C4-2B (cell line): ENCODE measurements at regions not wholly inside any gene's neighbourhood (a gene's known extent, or its start where the extent isn't known, plus 50 kb on each side); places are given as distances from the start of the nearest gene placed in this dataset.

Experiments
- CTCF ChIP-seq: fragments of 450-650 bp; conservative IDR thresholded peaks from 2 replicates; pipeline ENCODE4 v1.5.1; 2017; ENCODE audit warnings: mild to moderate bottlenecking
- ZFX ChIP-seq: fragments of 450-650 bp; IDR thresholded peaks from 2 replicates; pipeline ENCODE4 v1.6.1; 2017

GRCh38 chr10:98328163-98328562, 60.2 kb upstream of the LOXL4 start:
- TF ChIP-seq CTCF (no peak), ZFX (no peak)
